Suprapubic skin (tissue), 4 donors: ENCODE measurements at regions not wholly inside any gene's neighbourhood (a gene's known extent, or its start where the extent isn't known, plus 50 kb on each side); places are given as distances from the start of the nearest gene placed in this dataset.

Experiments used
- CTCF ChIP-seq, 2 donors: fragments of 200-600 bp in 1 of 2; fragments of 450-650 bp in 1 of 2; sonication (generic) in 1 of 2; IDR thresholded peaks; one replicate each; pipeline ENCODE4 v1.5.1; 2016 to 2019; ENCODE audit warnings: antibody characterized with exemption in 2 of 2, mild to moderate bottlenecking in 1 of 2, moderate library complexity in 1 of 2
- EP300 ChIP-seq: sonication (generic); formaldehyde crosslinking; IDR thresholded peaks from one replicate; pipeline ENCODE4 v1.6.1; 2017; ENCODE audit warnings: antibody characterized with exemption
- POLR2A ChIP-seq, 2 donors: fragments of 450-650 bp; IDR thresholded peaks; one replicate each; pipeline ENCODE4 v1.6.1; 2017; ENCODE audit warnings: antibody characterized with exemption in 2 of 2, mild to moderate bottlenecking in 2 of 2, moderate library complexity in 2 of 2
- POLR2AphosphoS5 ChIP-seq, 3 donors: sonication (generic); formaldehyde crosslinking; IDR thresholded peaks; one replicate each; pipeline ENCODE4 v1.6.1; 2017; ENCODE audit warnings: antibody characterized with exemption in 3 of 3

DNA sequence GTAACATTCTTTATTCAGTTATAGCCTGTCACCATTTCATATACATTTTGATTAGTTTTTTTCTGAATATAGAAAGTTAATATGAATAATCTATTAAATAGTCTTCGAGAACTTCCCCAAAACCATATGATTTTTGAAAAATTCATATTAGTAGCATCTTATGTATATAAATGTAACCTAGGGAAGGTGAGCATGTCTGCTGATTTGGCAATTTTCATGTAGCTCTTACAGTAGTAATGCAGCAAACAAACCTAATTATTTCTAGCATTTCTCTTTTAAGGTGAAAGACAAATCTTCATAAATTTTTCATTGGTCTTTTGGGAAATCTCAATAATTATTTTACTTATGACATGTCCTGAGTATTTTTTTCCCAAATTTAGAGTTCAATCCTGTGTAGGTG, 939.0 kb downstream of the TBC1D32 start:
- TF ChIP-seq CTCF (IDR thresholded peaks at IDR 0.05) (no peak), POLR2A (IDR thresholded peaks at IDR 0.05) (no peak), POLR2AphosphoS5 (IDR thresholded peaks at IDR 0.05) (no peak), EP300 (no peak)
